WERI-Rb-1 (cell line): ENCODE measurements at regions not wholly inside any gene's neighbourhood (a gene's known extent, or its start where the extent isn't known, plus 50 kb on each side); places are given as distances from the start of the nearest gene placed in this dataset.
A peak's percentile ranks its signal among the peaks of the same experiment; 100 is the strongest.
"Not testable (repeated sequence)": the region's sequence is repeated elsewhere in the genome, so short reads cannot be mapped to it uniquely, and the experiment has no call there.

Experiments
- DNase-seq: peaks from one replicate; pipeline ENCODE4 v3.0.0-alpha.2; 2020
- H3K27ac ChIP-seq: fragments of 250-450 bp; sonication (Bioruptor Pico); 2 replicates; pipeline ENCODE4 v1.5.1; 2020; ENCODE audit warnings: mild to moderate bottlenecking, moderate library complexity
- H3K27me3 ChIP-seq: fragments of 250-450 bp; sonication (Bioruptor Pico); 2 replicates; pipeline ENCODE4 v1.5.1; 2021; ENCODE audit warnings: mild to moderate bottlenecking, low read depth, moderate library complexity; ENCODE audit not compliant: insufficient read depth, severe bottlenecking
- H3K36me3 ChIP-seq: fragments of 250-450 bp; sonication (Bioruptor Pico); 2 replicates; pipeline ENCODE4 v1.5.1; 2020; ENCODE audit warnings: mild to moderate bottlenecking, moderate library complexity
- H3K4me3 ChIP-seq: 2 replicates; pipeline ENCODE4 v1.5.1; 2011; ENCODE audit warnings: low read depth, mild to moderate bottlenecking, control low read depth, low read length
- H3K9me3 ChIP-seq: fragments of 250-450 bp; sonication (Bioruptor Pico); 2 replicates; pipeline ENCODE4 v1.5.1; 2021; ENCODE audit warnings: mild to moderate bottlenecking, moderate library complexity; ENCODE audit not compliant: severe bottlenecking
- CTCF ChIP-seq: IDR thresholded peaks from 2 replicates; pipeline ENCODE4 v1.5.1; 2011; ENCODE audit warnings: low read depth, mild to moderate bottlenecking, control low read depth, inconsistent platforms, low read length

GRCh38 chr5:34467436-34467835 lies 188.7 kb upstream of the RAI14 start:
- no peak for TF ChIP-seq CTCF
- no peak for DNase-seq
- Histone ChIP-seq H3K9me3 (no peaks in the 10 kb centered on the region), H3K36me3 (no peaks in the 10 kb centered on the region), H3K4me3 (no peak overlapping the region), H3K27me3 (peaks cover 16% of the 10 kb centered on the region), H3K27ac (no peak overlapping the region)

- peaks cover 16% of the 10 kb centered on the region for H3K27me3 ChIP-seq
- H3K27ac ChIP-seq, H3K36me3 ChIP-seq, H3K9me3 ChIP-seq, DNase-seq, H3K4me3 ChIP-seq: not testable (repeated sequence)
Measured at GRCh38 chr5:34467984-34468383, 188.1 kb upstream of the RAI14 start.

- Histone ChIP-seq H3K4me3 (no peak overlapping the region), H3K36me3 (no peaks in the 10 kb centered on the region), H3K27me3 (peaks cover 16% of the 10 kb centered on the region), H3K9me3 (no peaks in the 10 kb centered on the region), H3K27ac (no peak overlapping the region)
- no peak for DNase-seq
- no peak for TF ChIP-seq CTCF
Measured at GRCh38 chr5:34469971-34470370, 186.2 kb upstream of the RAI14 start.

- no peak overlapping the region for H3K27ac ChIP-seq
- peak; percentile 82 for TF ChIP-seq CTCF
- H3K36me3 ChIP-seq: no peaks in the 10 kb centered on the region
- H3K27me3 ChIP-seq: peaks cover 9% of the 10 kb centered on the region
- no peak overlapping the region for H3K4me3 ChIP-seq
- peak; percentile 18 for DNase-seq
- no peaks in the 10 kb centered on the region for H3K9me3 ChIP-seq
Measured at GRCh38 chr5:34474573-34475021, 181.5 kb upstream of the RAI14 start.

GRCh38 chr5:34475249-34475966 lies 180.7 kb upstream of the RAI14 start:
- DNase-seq: no peak
- Histone ChIP-seq H3K4me3 (no peak overlapping the region), H3K27ac (no peak overlapping the region)

GRCh38 chr5:34476941-34477565 lies 179.1 kb upstream of the RAI14 start:
- DNase-seq: peak; percentile 71
- H3K27ac ChIP-seq: no peak overlapping the region
- H3K27me3 ChIP-seq: peaks cover 3% of the 10 kb centered on the region
- no peak for TF ChIP-seq CTCF
- no peaks in the 10 kb centered on the region for H3K36me3 ChIP-seq
- H3K4me3 ChIP-seq: no peak overlapping the region
- H3K9me3 ChIP-seq: no peaks in the 10 kb centered on the region

More at GRCh38 chr5:34475249-34475966, 180.7 kb upstream of the RAI14 start:
- Histone ChIP-seq H3K9me3 (no peaks in the 10 kb centered on the region), H3K27me3 (peaks cover 3% of the 10 kb centered on the region), H3K36me3 (no peaks in the 10 kb centered on the region)
- no peak for TF ChIP-seq CTCF
